ENCODE measurements at regions not wholly inside any gene's neighbourhood (a gene's known extent, or its start where the extent isn't known, plus 50 kb on each side); places are given as distances from the start of the nearest gene placed in this dataset.

GRCh38 chr13:73351730-73352129, 292.9 kb downstream of the KLF5 start:
- H3K4me1 ChIP-seq (ENCODE audit: control insufficient read depth, insufficient read depth, low read length): no peaks in the 10 kb centered on the region
- no peak overlapping the region for H3K23ac ChIP-seq (ENCODE audit: low read depth, low read length)
- H3K9me1 ChIP-seq (ENCODE audit: insufficient read depth, low read length): no peaks in the 10 kb centered on the region
- H3K18ac ChIP-seq (ENCODE audit: low read depth, low read length): no peak overlapping the region
- H4K5ac ChIP-seq (ENCODE audit: low read depth, low read length): no peak overlapping the region
- no peak overlapping the region for H4K91ac ChIP-seq (ENCODE audit: insufficient read depth, low read depth, low read length)
- H4K8ac ChIP-seq (ENCODE audit: low read depth in 2 of 2, low read length in 2 of 2): no peak overlapping the region
- H3K27ac ChIP-seq (ENCODE audit: insufficient read depth, low read length): no peak overlapping the region
- no peak overlapping the region for H2BK15ac ChIP-seq (ENCODE audit: low read depth, low read length)
- H3K9me3 ChIP-seq (ENCODE audit: control insufficient read depth, insufficient read depth, low read length): no peaks in the 10 kb centered on the region
- no peak overlapping the region for H3K4ac ChIP-seq (ENCODE audit: low read depth, low read length)
- H3K36me3 ChIP-seq (ENCODE audit: control insufficient read depth, insufficient read depth, low read length): no peaks in the 10 kb centered on the region
- H2AK9ac ChIP-seq (replicated peaks; ENCODE audit: low read depth, low read length, poor library complexity): no peak overlapping the region
- no peak overlapping the region for H3K56ac ChIP-seq (ENCODE audit: extremely low read depth, insufficient read depth, low read length)
- H2AK5ac ChIP-seq (ENCODE audit: low read depth, low read length): no peak overlapping the region
- ATAC-seq (ENCODE audit: low read depth) (no peak), DNase-seq (no peak)
- no CpG with 5 or more reads among the region's 1 CpG for WGBS, 2 experiments (ENCODE audit: extremely low coverage in 2 of 2, insufficient read length in 1 of 2)
- H2BK20ac ChIP-seq (ENCODE audit: low read depth, low read length): no peak overlapping the region
- dilution Hi-C loops (cut with HindIII; ENCODE audit: low sequenced_read_pairs, unreplicated experiment): no loop called here
- no peaks in the 10 kb centered on the region for H4K20me1 ChIP-seq (ENCODE audit: insufficient read depth, low read length)
- H2AFZ ChIP-seq (replicated peaks; ENCODE audit: low read length, poor library complexity): no peak overlapping the region
- H2BK120ac ChIP-seq (ENCODE audit: low read depth, low read length): no peak overlapping the region
- no TSS peak for BruUV-seq (replicated peaks)
- H3K14ac ChIP-seq (replicated peaks; ENCODE audit: low read depth, low read length): no peak overlapping the region
- no peaks in the 10 kb centered on the region for H3K79me1 ChIP-seq (ENCODE audit: low read depth in 1 of 2, low read length in 2 of 2)
- intact Hi-C loops (cut with micrococcal nuclease): no loop called here
- in situ Hi-C loops (cut with MboI; ENCODE audit: low sequenced_read_pairs): no loop called here
- no peak for TF ChIP-seq RAD21 (IDR thresholded peaks at IDR 0.05; ENCODE audit: low read length)
- no peak for TF ChIP-seq FOS (IDR thresholded peaks at IDR 0.05; ENCODE audit: low read depth, low read length)
- H3K4me3 ChIP-seq (ENCODE audit: insufficient read depth, low read depth, low read length): no peak overlapping the region
- H3K9ac ChIP-seq (ENCODE audit: low read depth, low read length): no peak overlapping the region
- ChIA-PET CTCF (no interaction called here), POLR2A (ENCODE audit: unreplicated experiment) (no interaction called here)
- no peak overlapping the region for H3K4me2 ChIP-seq (ENCODE audit: low read depth, low read length)
- no peak overlapping the region for H2BK5ac ChIP-seq (ENCODE audit: low read depth, low read length, poor library complexity, severe bottlenecking)
- H3K27me3 ChIP-seq (ENCODE audit: control insufficient read depth, insufficient read depth, low read length): no peaks in the 10 kb centered on the region; the same call in 1 of the 2 replicates
